GM21381 (cell line): ENCODE measurements at regions not wholly inside any gene's neighbourhood (a gene's known extent, or its start where the extent isn't known, plus 50 kb on each side); places are given as distances from the start of the nearest gene placed in this dataset.
"Not testable (repeated sequence)": the region's sequence is repeated elsewhere in the genome, so short reads cannot be mapped to it uniquely, and the experiment has no call there.

Source experiments
- ATAC-seq: cut with Tn5 transposase; IDR thresholded peaks from one replicate; pipeline ENCODE4 v1.9.1; 2021; ENCODE audit warnings: mild to moderate bottlenecking, moderate library complexity; ENCODE audit not compliant: unreplicated experiment

GRCh38 chr12:54799966-54800365, 54.4 kb upstream of the MUCL1 start:
- ATAC-seq, result not testable (repeated sequence)

GRCh38 chr12:54798651-54799050, 55.7 kb upstream of the MUCL1 start:
- ATAC-seq, result no peak

- ATAC-seq, result no peak
Measured at GRCh38 chr12:54796991-54797390, 57.3 kb upstream of the MUCL1 start.

GRCh38 chr12:54795644-54796043, 58.7 kb upstream of the MUCL1 start:
- ATAC-seq, result no peak

- no peak for ATAC-seq
Measured at GRCh38 chr12:54786081-54786480, 68.2 kb upstream of the MUCL1 start.

GRCh38 chr12:54784115-54784514, 70.2 kb upstream of the MUCL1 start:
- no peak for ATAC-seq

GRCh38 chr12:54777031-54777430, 77.3 kb upstream of the MUCL1 start:
- not testable (repeated sequence) for ATAC-seq

GRCh38 chr12:54773593-54773992, 80.7 kb upstream of the MUCL1 start:
- no peak for ATAC-seq

- ATAC-seq, result no peak
Measured at GRCh38 chr12:54765652-54766051, 88.7 kb upstream of the MUCL1 start.

GRCh38 chr12:54762390-54762789, 91.9 kb upstream of the MUCL1 start:
- ATAC-seq, result no peak

- peak; percentile 55 for ATAC-seq
Measured at GRCh38 chr12:54759751-54760150, 94.6 kb upstream of the MUCL1 start.

- no peak for ATAC-seq
Measured at GRCh38 chr12:54751493-54751892, 102.8 kb upstream of the MUCL1 start.

GRCh38 chr12:54749191-54749818, 101.1 kb upstream of the DCD start:
- ATAC-seq, result peak; percentile 69

GRCh38 chr12:54744590-54744989, 96.4 kb upstream of the DCD start:
- ATAC-seq, result no peak

GRCh38 chr12:54740882-54741281, 92.7 kb upstream of the DCD start:
- no peak for ATAC-seq

- ATAC-seq, result no peak
Measured at GRCh38 chr12:54736549-54736948, 88.4 kb upstream of the DCD start.

- ATAC-seq, result no peak
Measured at GRCh38 chr12:54734196-54734950, 86.2 kb upstream of the DCD start.

- no peak for ATAC-seq
Measured at GRCh38 chr12:54725233-54725843, 77.2 kb upstream of the DCD start.

- no peak for ATAC-seq
Measured at GRCh38 chr12:54723379-54724256, 75.5 kb upstream of the DCD start.

- ATAC-seq, result no peak
Measured at GRCh38 chr12:54721312-54721711, 73.1 kb upstream of the DCD start.

- ATAC-seq, result no peak
Measured at GRCh38 chr12:54719691-54720090, 71.5 kb upstream of the DCD start.
